Motor neuron (in vitro differentiated cells): ENCODE measurements at regions not wholly inside any gene's neighbourhood (a gene's known extent, or its start where the extent isn't known, plus 50 kb on each side); places are given as distances from the start of the nearest gene placed in this dataset.

Experiments used
- ATAC-seq, 8 experiments: fragments of 200-7000 bp; cut with Tn5 transposase; replicated peaks in 6 of 8; 2 replicates each; pipeline ENCODE4 v1.8.0; 2021; ENCODE audit warnings: mild to moderate bottlenecking in 8 of 8, moderate library complexity in 8 of 8
- H3K27ac ChIP-seq, 2 donors: fragments of 250-450 bp; sonication (Bioruptor Pico); 2 replicates each; pipeline ENCODE4 v1.9.0; 2021; ENCODE audit warnings: antibody characterized with exemption in 2 of 2, mild to moderate bottlenecking in 2 of 2, moderate library complexity in 1 of 2
- H3K4me1 ChIP-seq, 2 donors: fragments of 250-450 bp; sonication (Bioruptor Pico); replicated peaks in 1 of 2; 2 replicates each; pipeline ENCODE4 v1.6.1; 2021; ENCODE audit warnings: antibody characterized with exemption in 2 of 2, mild to moderate bottlenecking in 2 of 2, moderate library complexity in 1 of 2
- H3K4me3 ChIP-seq, 5 donors: fragments of 250-450 bp; sonication (Bioruptor Pico); 2 replicates each; pipeline ENCODE4 v1.9.0; 2021; ENCODE audit warnings: antibody characterized with exemption in 5 of 5, mild to moderate bottlenecking in 5 of 5, moderate library complexity in 4 of 5
- WGBS, 10 experiments: fragments of 450-650 bp; shearing (Covaris generic); methylation state at CpG; one replicate each; pipeline ENCODE4 v1.0.0; 2022; 5-methylcytosine and 5-hydroxymethylcytosine counted together
- in situ Hi-C, 9 experiments: fragments of 400-800 bp; cut with MboI; loops; one replicate each; pipeline ENCODE4 v1.15.0; 2021; ENCODE audit warnings: low sequenced_read_pairs in 9 of 9, low pct_unique_long_range_greater_than_20kb in 2 of 9; ENCODE audit not compliant: unreplicated experiment in 9 of 9

- in situ Hi-C loops, result no loop called here
- Histone ChIP-seq H3K4me1 (no peaks in the 10 kb centered on the region), H3K27ac (no peak overlapping the region), H3K4me3 (no peak overlapping the region)
- ATAC-seq, result no peak
- WGBS, 10 experiments, result 48 to 100% (median 91%) methylated on average over 2 to 3 of the region's 3 CpGs; no CpG with 5 or more reads in 1 of the 10 experiments
These were observed 63.3 kb upstream of the STT3B start for GRCh38 chr3:31469385-31469784.

- no peak overlapping the region for H3K4me3 ChIP-seq
- ATAC-seq, result no peak
- H3K27ac ChIP-seq, result no peak overlapping the region
- whole genome bisulfite sequencing, 10 experiments, result 17 to 85% (median 67%) methylated on average over 1 to 6 of the region's 7 CpGs; no CpG with 5 or more reads in 1 of the 10 experiments
- in situ Hi-C loops, result no loop called here
- H3K4me1 ChIP-seq, result no peaks in the 10 kb centered on the region
These were observed 60.0 kb upstream of the STT3B start for GRCh38 chr3:31472479-31473390.

- no peak for ATAC-seq
- Histone ChIP-seq H3K4me1 (no peaks in the 10 kb centered on the region), H3K27ac (no peak overlapping the region), H3K4me3 (no peak overlapping the region)
- 71 to 100% (median 87%) methylated on average over 1 to 4 of the region's 4 CpGs; no CpG with 5 or more reads in 1 of the 10 experiments for WGBS, 10 experiments
- in situ Hi-C loops, result no loop called here
These were observed 56.5 kb upstream of the STT3B start for GRCh38 chr3:31476209-31476608.

GRCh38 chr3:31479431-31479830 is 53.3 kb upstream of the STT3B start:
- in situ Hi-C loops, result no loop called here
- no peak for ATAC-seq
- Histone ChIP-seq H3K27ac (no peak overlapping the region), H3K4me3 (no peak overlapping the region), H3K4me1 (no peaks in the 10 kb centered on the region)
- WGBS, 10 experiments, result 82 to 100% (median 100%) methylated on average over 1 of the region's 1 CpG; no CpG with 5 or more reads in 2 of the 10 experiments

GRCh38 chr3:31481697-31482096 is 51.0 kb upstream of the STT3B start:
- Histone ChIP-seq H3K27ac (no peak overlapping the region), H3K4me3 (no peak overlapping the region), H3K4me1 (no peaks in the 10 kb centered on the region)
- in situ Hi-C loops, result no loop called here
- ATAC-seq, result no peak
- 75 to 100% (median 89%) methylated on average over 1 to 2 of the region's 3 CpGs; no CpG with 5 or more reads in 6 of the 10 experiments for WGBS, 10 experiments

GRCh38 chr3:31482493-31483200 is 50.1 kb upstream of the STT3B start:
- peak in 3 of 8 experiments; percentile 25 to 69 (median 57) for ATAC-seq
- Histone ChIP-seq H3K4me3 (no peak overlapping the region), H3K27ac (no peak overlapping the region), H3K4me1 (no peaks in the 10 kb centered on the region)
- in situ Hi-C loops, result no loop called here
- WGBS, 10 experiments, result 2 to 82% (median 57%) methylated on average over 2 to 3 of the region's 3 CpGs
